ENCODE measurements at regions not wholly inside any gene's neighbourhood (a gene's known extent, or its start where the extent isn't known, plus 50 kb on each side); places are given as distances from the start of the nearest gene placed in this dataset.

GRCh38 chr22:48043581-48043980 lies 1281.1 kb downstream of the TBC1D22A start:
- Histone ChIP-seq H3K36me3 (no peaks in the 10 kb centered on the region), H3K4me3 (no peak overlapping the region), H3K4me1 (no peaks in the 10 kb centered on the region), H3K27ac (no peak overlapping the region), H3K9me3 (peaks cover 0 to 2% of the 10 kb centered on the region in 2 donors), H3K27me3 (peaks cover 0 to 21% of the 10 kb centered on the region in 2 donors)
- ATAC-seq (no peak), DNase-seq (no peak)
- intact Hi-C loops (cut with DNase I), result no loop called here
- TF ChIP-seq CTCF (IDR thresholded peaks at IDR 0.05), result no peak

- no peak for DNase-seq
- no peak overlapping the region for H3K4me3 ChIP-seq
- peaks cover 0 to 25% of the 10 kb centered on the region in 2 donors for H3K27me3 ChIP-seq
- ATAC-seq, result no peak
- H3K4me1 ChIP-seq, result no peaks in the 10 kb centered on the region
- H3K9me3 ChIP-seq, result peaks cover 0 to 2% of the 10 kb centered on the region in 2 donors
- intact Hi-C loops (cut with DNase I), result no loop called here
- no peak overlapping the region for H3K27ac ChIP-seq
- H3K36me3 ChIP-seq, result no peaks in the 10 kb centered on the region
- TF ChIP-seq CTCF (IDR thresholded peaks at IDR 0.05), result no peak
Measured at GRCh38 chr22:48042621-48043395, 1280.4 kb downstream of the TBC1D22A start.

DNA sequence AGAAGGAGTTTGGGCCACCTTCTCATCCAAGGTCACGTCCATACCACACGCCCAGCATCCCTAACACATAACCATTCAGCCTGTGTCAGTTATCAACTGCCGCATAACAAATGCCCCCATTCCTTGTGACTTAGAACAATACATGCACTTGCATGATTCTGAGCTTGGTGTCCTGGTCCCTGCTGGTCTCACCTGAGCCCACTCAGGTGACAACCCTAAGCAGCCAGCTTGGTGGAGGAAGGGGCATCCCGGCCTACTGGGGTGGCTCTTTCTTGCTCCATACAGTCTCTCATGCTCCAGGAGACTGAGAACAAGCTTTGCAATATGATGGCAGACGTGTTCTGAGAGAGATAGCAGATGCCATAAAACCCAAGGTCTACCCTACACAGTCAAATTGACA lies 1276.9 kb downstream of the TBC1D22A start:
- no peaks in the 10 kb centered on the region for H3K36me3 ChIP-seq
- H3K27me3 ChIP-seq, result peaks cover 0 to 32% of the 10 kb centered on the region in 2 donors
- no peak overlapping the region for H3K27ac ChIP-seq
- H3K4me1 ChIP-seq, result no peaks in the 10 kb centered on the region
- no peak overlapping the region for H3K4me3 ChIP-seq
- H3K9me3 ChIP-seq, result peaks cover 0 to 2% of the 10 kb centered on the region in 2 donors
- ATAC-seq (no peak), DNase-seq (no peak)
- TF ChIP-seq CTCF (IDR thresholded peaks at IDR 0.05), result no peak
- intact Hi-C loops (cut with DNase I), result no loop called here

- H3K4me1 ChIP-seq, result no peaks in the 10 kb centered on the region
- no peak for ATAC-seq
- no peak for TF ChIP-seq CTCF (IDR thresholded peaks at IDR 0.05)
Measured at GRCh38 chr22:48037618-48038017, 1275.2 kb downstream of the TBC1D22A start.

DNA sequence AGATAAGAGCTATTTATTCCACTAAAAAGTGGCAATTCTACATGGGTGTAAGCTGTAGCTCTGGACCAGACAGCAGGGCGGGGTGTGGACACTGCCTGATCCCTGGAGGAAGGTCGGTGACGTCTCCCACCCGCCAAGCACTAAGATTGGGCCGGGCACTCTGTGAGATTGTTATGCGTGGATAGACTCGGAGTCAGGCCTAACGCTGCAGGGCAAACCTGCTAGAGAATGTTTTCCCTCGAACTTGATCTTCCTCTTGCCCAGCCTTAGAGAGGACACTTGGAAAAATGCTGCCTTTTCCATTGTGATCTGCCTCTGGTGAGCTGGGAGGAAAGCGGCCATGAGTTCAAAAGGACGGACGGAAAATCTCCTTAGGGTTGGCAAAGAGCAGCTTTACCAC lies 1273.4 kb downstream of the TBC1D22A start:
- H3K4me1 ChIP-seq, result no peaks in the 10 kb centered on the region
- no peak for TF ChIP-seq CTCF (IDR thresholded peaks at IDR 0.05)
- peaks cover 0 to 21% of the 10 kb centered on the region in 2 donors for H3K27me3 ChIP-seq
- H3K27ac ChIP-seq, result no peak overlapping the region
- intact Hi-C loops (cut with DNase I), result no loop called here
- peaks cover 0 to 2% of the 10 kb centered on the region in 2 donors for H3K9me3 ChIP-seq
- ATAC-seq (no peak), DNase-seq (no peak)
- no peak overlapping the region for H3K4me3 ChIP-seq
- no peaks in the 10 kb centered on the region for H3K36me3 ChIP-seq

More at GRCh38 chr22:48037618-48038017, 1275.2 kb downstream of the TBC1D22A start:
- intact Hi-C loops (cut with DNase I), result no loop called here
- H3K4me3 ChIP-seq, result no peak overlapping the region
- H3K36me3 ChIP-seq, result no peaks in the 10 kb centered on the region
- H3K9me3 ChIP-seq, result peaks cover 0 to 2% of the 10 kb centered on the region in 2 donors
- no peak overlapping the region for H3K27ac ChIP-seq
- peaks cover 0 to 21% of the 10 kb centered on the region in 2 donors for H3K27me3 ChIP-seq
- no peak for DNase-seq

Data from left lung (tissue), 4 donors.